ENCODE measurements at regions not wholly inside any gene's neighbourhood (a gene's known extent, or its start where the extent isn't known, plus 50 kb on each side); places are given as distances from the start of the nearest gene placed in this dataset.
"Not testable (repeated sequence)": the region's sequence is repeated elsewhere in the genome, so short reads cannot be mapped to it uniquely, and the experiment has no call there.

DNA sequence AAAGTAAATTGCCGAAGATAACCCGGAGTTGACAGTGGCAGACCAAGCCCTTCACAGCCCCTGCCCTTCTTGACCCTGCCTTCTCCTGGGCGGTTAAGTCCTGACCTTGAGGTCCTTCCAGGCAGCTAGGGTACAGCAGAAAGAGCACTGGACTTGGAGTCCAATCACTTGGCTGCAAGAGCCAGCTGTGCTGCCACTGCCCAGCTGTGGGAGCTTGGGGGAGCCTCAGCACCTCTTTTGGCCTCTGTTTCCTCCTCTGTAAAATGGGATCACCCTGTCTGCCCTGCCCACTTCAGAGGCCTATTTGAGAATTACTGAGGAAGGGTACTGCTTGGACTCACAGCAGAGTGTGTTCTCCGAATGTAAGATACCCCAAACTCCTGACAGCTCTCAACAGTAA, 66.2 kb upstream of the SMAD6 start:
- DNase-seq (ENCODE audit: low spot score): no peak

DNA sequence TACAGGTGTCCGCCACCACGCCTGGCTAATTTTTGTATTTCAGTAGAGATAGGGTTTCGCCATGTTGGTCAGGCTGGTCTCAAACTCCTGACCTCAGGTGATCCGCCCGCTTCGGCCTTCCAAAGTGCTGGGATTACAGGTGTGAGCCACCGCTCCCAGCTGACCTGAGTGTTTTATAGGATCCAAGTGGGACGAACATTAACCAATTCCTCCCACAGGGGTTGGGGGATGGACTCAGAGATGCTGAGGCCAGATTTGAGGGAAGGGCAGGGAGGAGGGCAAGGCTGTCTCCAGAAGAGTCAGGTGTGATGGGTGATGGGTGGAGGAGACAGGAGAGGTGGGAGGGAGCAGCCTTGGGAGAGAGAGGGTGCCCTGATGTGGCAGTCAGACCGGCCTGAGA, 65.0 kb upstream of the SMAD6 start:
- DNase-seq (ENCODE audit: low spot score): not testable (repeated sequence)

DNA sequence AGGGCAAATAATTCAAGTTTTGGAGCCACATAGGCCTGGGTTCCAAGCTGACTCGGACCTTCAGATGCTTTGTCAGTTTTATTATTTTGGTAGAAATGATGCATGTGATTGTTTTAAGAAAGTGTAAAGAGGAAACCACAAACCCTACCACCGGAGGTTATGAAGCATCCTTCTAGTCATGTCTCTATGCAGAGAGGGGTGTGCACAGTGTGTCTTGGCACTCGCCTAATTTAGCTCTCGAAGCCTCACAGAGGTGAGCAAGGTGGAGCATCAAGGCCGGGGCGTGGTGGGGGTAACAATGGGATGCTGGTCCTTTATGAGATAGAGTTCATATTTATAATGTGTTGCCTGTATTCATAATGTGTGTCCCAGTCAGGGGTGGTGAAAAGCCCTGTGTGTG, 63.7 kb upstream of the SMAD6 start:
- no peak for DNase-seq (ENCODE audit: low spot score)

DNA sequence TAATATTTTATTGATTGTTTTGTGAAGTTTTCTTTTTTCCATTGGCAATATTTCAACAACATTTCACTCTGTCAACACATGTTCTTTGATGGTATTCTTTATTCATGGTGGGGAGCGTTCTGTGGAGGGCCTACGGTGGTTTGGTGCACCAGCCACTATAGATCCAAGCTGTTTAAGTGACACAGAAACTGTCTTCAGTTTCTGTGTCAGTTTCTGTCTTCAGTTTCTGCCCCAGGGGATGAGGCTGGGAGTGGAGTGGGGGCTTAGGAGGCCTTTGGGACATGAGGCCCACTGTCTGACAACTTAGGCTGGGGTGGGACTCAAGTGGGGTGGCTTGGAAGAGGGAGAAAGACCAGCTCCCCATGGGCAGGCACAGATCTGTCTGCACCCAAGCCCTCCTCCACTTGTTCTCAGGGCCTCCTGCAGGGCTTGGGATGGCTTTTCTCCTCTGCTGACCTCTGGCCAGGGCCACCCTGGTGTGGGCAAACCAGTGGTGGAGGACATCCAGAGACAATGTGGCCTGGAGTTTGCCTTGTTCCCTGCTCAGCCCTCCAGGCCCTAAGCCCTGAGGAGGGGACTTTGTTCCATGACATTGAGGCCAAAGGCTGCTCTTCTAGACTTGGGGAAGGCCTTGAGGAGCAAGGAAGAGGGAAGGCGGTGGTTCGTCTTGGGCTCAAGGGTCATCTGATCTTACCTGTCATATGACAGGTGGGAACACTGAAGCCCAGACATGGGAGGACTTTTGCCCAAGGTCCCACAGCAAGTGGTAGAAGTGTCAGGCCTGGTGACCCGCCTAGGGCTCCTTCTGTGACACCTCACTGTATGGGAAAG, 60.3 kb upstream of the SMAD6 start:
- no peak for DNase-seq (ENCODE audit: low spot score)

DNA sequence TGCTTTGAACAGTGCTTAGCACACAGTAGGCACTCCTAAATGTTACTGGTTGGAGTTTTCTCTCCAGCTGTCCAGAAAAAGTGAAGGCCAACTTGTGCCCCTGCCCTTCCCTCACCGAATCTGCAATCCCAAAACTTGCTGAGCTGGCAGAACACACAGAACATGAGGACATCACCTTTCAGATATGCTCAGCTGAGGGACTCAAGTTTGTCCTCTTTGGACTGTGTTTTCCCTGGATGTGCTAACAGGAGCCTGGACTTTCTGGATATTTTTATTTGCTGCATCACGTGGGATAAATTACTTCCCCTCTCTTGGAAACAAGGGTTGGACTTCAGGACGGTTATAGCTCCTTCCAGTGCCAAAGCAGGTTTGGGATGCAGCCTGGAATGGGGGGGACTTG, 59.5 kb upstream of the SMAD6 start:
- no peak for DNase-seq (ENCODE audit: low spot score)

DNA sequence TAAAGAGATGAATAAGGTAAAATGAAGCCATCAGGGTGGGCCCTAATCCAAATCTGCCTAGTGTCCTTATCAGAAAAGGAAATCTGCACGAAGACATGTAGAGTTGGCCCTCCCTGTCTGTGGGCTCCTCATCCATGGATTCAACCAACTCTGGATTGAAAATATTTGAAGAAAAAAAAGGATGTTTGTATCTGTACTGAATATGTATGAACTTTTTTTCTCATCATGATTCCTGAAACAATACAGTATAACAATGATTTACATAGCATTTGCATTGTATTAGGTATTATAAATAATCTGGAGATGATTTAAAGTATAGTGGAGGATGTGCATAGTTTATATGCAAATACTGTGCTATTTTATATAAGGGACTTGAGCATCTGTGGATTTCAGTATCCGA, 59.0 kb upstream of the SMAD6 start:
- no peak for DNase-seq (ENCODE audit: low spot score)

DNA sequence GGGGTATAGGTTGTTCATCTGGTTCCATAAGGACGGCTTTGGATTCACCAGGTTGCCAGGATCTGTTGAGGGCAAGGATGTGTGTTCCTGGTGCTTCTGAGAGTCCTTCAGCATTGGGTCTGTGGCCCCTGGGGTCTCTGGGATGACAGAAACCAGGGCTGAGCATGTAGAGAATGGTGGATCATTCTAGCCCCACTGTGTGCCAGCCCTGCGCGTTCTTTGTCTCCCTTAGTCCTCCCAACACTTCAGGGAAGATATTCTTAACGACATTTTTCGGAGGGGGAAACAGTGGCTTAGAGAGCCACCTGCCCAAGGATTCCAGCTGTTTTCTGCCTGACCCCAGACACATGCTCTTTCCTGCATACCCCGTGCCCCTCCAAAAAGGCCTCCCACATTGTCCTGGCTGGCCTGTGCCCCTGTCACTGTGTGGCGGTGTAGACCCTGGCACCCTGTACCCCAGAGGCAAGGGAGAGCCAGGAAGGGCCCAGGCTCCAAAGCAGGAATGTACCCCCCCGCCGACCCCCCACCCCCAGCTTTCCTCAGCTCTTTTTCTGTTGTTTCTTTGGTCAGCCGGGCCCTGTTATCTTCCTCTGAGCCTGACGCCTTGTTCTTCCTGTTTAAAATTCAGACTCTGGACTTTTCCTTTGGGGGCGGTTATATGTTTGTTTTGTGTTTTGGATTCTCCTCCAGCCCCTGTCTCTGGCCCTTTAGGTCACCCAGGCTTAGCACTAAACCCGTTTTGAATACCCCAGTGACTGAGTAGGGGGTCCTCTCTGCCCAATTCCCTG, 57.8 kb upstream of the SMAD6 start:
- DNase-seq (ENCODE audit: low spot score): no peak

DNA sequence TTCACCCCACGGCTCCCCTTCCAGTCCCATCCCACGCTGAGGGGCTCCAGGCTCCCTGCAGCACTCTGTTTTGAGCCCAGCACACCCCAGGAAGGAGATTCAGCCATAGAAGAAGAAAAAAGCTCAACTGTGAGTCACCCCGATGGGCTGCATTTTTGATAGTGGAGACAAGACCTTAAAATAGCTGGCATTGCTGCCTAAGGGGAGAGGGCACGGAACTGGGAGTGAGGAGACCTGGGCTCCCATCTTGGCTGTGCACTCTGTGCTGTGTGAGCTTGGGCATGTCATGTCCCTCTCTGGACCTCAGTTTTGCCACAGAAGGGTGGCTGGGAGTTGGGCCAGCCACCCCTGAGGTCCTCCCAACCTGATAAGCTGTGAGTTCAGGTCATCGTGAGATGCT, 57.2 kb upstream of the SMAD6 start:
- no peak for DNase-seq (ENCODE audit: low spot score)

DNA sequence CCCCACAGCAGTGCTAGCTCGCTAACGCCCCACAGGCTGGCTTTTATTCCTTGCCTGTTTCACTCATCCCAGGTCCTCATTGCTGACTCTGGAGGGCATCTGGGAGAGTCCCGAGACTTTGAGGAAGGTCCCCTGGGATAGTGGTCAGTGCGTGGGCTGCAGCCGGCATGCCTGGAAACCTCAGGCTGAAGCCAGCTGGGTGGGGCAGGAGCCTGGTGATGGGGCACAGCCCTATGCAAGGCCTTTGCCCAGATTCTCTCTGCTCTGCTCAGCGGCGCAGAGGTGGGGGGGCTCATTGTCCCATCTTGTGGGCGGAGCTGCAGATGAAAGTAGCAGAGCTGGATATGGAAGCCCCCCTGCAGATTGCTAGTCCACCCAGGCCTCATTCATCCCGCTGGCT, 55.7 kb upstream of the SMAD6 start:
- DNase-seq (ENCODE audit: low spot score): no peak

DNA sequence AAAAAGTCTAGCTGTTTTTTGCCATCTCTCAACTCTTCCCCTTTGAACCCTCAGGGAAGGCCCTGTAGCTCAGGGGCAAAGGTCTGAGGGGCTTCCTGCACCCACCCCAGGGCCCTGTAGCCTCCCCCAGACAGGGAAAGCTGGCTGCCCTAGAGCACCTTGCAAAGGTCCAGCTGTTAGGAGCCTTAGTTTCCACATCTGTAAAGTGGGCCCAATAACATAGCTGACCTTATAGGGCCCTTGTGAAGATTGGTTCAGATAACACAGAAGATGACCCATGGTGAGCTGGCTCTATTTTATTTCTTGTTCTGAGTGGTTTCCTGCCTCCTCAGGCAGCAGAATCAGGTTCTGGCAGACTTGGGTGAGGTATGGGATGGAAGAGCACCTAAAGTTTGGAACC, 55.2 kb upstream of the SMAD6 start:
- no peak for DNase-seq (ENCODE audit: low spot score)

DNA sequence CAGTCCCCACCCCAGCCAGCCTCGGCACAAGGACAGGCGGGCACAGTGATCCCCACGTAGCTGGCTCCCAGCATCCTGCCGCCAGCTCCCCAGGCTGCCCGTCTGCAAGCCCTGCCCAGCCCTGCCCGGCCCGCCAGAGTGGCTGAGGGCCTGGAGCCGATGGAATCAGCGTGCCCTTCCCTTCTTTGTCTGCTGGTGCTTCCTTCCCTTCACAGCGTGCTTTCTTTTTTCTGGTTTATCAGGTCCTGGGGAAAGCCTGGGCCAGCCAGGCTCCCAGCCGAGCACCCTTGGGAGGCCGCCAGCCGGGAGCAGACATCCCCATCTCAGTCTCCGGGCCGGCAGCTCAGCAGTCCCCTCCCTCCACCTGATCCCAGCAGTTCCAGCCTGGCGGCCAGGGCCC, 54.7 kb upstream of the SMAD6 start:
- no peak for DNase-seq (ENCODE audit: low spot score)

DNA sequence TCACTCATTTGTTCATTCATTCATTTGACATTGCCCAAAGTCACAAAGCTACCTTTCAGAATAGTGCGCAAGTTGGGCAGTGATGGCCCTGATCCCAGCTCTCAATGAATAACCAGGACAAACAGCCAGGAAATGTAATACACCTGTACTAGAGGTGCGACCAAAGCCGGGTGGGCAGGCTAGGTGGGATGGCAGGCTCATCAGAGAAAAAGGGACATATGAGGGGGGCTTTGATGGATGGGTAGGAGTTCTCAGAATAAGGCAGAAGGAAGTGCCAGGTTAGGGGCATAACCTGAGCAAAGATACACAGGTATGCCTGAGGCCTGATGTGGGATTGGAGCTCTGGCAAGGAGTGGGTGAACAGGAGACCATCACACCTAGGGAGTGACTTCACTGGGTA, 53.4 kb upstream of the SMAD6 start:
- no peak for DNase-seq (ENCODE audit: low spot score)

DNA sequence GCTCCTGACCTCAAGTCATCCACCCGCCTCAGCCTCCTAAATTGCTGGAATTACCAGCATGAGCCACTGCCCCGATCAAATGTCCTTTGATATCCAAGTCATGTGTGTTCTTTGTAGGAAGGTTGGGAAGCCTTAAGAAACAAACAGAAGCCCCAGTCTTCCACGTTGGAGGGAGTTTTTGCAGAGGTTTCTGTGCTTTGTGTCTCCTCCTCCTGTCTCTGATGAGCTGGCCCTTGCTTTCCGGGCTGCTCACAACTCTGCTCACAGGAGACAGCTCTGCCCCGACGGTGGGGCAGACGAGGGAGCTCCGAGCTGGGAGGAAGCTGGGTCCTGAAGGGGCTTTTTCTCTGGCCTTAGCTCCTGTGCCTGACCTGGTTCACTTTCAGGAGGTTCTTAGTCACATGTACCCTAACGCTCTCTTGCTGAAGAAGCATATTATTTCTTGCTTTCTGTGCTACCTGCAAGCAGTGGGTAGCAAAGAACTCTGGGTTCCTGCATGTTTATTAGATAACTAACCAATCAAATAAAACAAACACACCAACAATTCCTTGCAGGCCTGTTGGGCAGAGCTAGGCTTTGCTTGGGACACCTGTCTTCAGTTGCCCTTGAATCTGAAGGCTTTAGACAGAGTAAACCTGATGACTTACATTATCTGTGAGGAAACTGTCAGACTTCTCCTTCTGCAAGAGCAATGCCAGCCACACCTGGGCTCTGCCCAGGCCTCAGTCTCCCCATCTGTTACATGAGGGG, 52.6 kb upstream of the SMAD6 start:
- DNase-seq (ENCODE audit: low spot score): no peak

DNA sequence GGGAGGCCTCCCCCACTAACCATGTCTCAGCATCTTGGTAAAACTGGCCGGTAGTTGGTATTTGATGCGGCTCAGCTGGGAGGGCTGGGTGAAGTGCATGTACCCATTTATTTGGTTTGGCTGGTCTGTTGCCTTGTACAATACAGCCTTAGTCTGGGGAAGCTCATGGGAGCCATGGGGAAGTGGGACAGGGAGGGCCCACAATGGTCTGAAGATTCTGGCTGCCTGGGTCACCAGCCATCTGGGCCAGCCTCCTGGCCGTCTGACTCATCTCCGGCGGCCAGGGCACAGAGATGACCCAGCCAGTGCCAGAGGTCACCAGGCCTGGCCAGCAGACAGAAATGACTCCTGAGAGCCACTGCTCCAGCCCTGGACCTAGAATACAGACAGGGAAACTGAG, 51.6 kb upstream of the SMAD6 start:
- no peak for DNase-seq (ENCODE audit: low spot score)

DNA sequence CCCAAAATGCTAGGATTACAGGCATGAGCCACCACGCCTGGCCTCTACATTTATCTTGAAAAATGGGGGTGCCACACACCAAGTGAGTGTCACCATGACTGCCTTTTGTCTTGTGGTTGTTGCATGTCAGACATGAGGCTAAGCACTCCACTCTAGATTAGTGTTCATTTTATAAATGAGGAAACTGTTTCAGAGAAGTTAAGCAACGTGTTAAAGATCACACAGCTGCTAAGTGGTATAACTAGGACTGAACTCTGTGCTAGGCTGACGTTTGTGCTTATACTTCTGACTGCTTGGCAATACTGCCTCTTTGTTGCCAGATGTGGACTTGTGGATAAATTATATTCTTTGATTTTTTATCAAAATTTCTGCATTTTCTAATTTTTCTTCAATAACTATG, 50.8 kb upstream of the SMAD6 start:
- no peak for DNase-seq (ENCODE audit: low spot score)

DNA sequence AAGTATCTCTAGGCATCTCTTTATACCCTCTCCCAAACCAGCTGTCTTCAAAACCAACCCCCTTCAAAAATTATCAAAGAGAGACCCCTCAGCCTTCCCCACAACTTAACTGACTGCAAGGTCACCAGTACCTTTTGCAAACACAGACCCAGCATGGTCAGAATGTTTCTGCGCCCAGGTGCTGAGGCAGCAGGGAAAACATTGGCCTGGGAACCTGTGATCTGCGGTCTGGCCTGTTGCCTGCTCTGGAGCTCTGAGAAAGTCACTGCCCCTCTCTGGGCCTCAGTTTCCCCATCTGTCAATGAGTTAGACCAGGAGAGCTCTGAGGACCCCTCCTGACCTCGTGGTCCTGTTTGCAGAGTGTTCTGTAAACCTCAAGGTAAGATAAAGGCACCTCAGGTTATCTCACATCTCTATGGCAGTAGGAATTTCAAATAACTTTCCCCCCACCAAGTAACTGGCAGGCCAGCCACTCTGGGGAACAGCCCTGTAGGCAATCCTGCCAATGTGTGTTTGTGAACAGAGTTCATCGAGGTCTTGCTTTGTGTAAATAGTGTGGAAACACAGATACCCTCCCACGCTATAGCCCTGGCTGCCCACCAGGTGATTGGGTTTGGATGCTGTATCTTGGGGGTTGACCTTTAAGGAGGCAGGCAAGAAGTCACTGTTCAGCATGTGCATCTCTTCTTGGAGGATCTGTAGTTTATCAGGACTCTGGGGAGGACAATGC, 50.0 kb upstream of the SMAD6 start:
- DNase-seq (ENCODE audit: low spot score): no peak
